Stimulated activated CD4-positive, alpha-beta T cell treated with anti-CD3 and anti-CD28 coated beads, TNF-alpha, amount 100 ng/mL, for 48 hours (primary cell): ENCODE measurements at regions not wholly inside any gene's neighbourhood (a gene's known extent, or its start where the extent isn't known, plus 50 kb on each side); places are given as distances from the start of the nearest gene placed in this dataset.
"Not testable (repeated sequence)": the region's sequence is repeated elsewhere in the genome, so short reads cannot be mapped to it uniquely, and the experiment has no call there.

Experiments used
- DNase-seq, 3 donors: peaks; one replicate each; pipeline ENCODE4 v3.0.0-alpha.2; 2020; ENCODE audit warnings: low read depth in 3 of 3

DNA sequence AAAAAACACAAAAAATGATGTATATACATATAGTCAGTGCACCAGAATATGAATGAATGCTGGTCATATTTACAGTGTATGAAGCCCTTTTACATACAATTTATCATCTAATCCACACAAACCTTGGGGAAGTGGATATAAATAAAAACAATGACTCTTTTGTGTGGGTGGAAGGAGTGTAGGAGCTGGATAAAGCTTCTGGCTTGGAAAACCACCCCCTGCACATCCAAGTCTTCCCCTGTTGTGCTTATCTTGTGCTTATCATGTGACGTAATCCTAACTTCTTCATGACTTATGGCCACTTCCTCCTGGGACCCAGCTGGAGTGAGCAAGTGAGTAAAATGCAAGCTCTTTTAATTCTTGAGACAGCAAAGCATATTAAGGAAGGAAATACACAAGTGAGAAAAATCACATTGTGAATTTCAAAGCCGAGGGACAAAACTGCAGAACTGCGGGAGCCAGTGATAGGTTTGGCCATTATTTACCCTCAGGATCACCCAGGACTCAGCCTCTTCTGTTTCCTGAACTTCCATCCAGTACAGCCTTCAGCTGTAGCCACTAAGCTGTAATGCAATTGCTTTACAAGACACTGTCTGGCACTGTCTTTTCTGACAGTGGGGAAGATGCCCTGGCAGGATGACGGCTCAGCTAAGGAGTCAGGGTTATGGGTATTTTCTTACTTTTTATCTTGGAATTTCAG lies 104.0 kb upstream of the PPM1J start:
- DNase-seq = no peak

DNA sequence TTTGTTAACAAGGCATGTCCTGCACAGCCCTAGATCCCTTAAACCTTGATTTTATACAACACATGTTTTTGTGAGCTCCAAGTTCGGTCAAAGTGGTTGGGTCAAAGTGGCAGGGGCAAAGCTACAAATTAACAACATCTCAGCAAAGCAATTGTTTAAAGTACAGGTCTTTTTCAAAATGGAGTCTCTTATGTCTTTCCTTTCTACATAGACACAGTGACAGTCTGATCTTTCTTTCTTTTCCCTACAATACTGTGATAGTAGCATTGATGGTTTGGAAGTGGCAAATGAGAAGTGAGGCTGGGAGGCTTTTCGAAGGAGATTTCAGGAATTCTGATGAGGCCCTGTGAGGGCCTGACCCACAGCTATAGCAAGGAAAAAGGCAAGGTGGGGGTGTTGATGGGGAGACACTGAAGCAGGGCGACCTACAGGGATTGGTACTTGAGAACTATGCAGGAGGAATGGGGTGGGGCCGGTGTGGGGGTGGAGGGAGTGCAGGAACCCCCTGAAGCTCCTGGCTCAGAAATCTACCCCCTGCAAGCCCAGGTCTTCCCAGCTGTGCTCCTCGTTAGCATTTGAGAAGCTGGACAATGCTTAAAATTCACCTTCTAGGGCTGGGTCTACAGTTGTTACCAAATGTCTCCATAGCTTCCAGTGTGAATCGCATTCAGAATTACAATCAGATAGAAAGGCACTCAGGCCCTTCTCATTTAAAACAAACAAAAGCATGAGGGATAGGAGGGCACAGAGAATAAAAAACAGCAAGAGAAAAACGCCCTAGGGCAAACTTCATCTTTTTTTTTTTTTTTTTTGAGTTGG lies 102.6 kb upstream of the PPM1J start:
- DNase-seq = no peak

DNA sequence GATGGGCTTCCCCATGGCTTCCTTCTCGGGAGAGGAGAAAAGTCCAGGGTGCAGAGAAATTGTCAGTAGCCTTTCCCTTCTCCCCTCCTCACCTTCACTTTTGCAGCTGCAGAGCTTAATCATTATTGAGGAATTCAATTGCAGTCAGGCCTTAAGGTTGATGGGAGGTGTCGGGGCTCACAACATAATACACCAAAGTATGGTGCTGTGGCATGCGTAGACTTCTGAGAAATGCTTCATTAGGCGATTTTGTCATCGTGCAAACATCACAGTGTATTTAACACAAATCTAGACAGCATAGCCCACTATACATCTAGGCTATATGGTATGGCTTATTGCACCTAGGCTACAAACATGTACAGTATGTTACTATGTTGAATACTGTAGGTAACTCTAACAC lies 100.2 kb upstream of the PPM1J start:
- DNase-seq = no peak

DNA sequence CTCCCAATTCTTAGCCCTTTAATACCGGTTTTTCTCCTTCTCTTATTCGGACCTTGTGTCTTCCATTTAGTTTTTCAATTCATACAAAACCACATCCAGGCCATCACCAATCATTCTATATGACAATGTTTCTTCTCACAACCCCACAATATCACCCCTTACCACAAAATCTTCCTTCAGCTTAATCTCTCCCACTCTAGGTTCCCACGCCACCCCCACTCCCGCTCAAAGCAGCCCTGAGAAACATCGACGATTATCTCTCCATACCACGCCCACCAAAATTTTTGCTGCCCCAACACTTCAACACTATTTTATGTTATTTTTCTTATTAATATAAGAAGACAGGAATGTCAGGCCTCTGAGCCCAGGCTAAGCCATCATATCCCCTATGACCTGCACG lies 99.5 kb upstream of the PPM1J start:
- DNase-seq = not testable (repeated sequence)

DNA sequence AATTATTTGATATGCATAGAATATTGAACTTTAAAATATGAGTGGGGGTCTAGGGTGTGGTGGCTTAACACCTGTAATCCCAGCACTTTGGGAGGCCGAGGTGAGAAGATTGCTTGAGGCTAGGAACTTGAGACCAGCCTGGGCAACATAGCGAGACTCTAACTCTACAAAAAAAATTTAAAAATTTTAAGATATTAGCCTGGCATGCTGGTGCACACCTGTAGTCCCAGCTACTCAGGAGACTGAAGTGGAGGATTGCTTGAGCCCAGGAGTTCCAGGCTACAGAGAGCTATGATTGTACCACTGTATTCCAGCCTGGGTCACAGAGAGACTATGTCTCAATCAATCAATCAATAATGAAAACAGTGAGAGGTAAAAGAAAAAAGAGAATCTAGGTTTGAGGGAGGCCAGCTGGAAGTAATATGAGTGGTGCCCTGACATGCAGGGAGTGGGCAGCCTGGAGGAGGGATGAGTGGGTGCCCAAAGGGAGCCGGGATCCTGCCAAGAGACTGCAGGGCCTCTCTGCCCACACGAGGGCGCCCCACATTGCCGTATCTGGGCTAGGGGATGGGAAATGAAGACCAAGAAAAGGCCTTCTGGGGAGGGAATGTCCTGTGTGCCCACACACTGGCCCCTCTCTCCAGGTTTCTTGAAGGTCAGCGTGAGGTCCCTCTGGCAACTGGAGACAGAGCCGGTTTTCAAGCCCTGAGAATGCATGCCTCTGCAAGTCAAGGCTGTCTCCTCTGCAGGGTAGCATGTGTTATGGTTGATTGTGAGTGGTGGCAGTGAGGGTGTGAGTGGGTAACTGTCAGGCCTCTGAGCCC lies 93.9 kb upstream of the PPM1J start:
- peak; percentile 34 to 71 (median 35) for DNase-seq

DNA sequence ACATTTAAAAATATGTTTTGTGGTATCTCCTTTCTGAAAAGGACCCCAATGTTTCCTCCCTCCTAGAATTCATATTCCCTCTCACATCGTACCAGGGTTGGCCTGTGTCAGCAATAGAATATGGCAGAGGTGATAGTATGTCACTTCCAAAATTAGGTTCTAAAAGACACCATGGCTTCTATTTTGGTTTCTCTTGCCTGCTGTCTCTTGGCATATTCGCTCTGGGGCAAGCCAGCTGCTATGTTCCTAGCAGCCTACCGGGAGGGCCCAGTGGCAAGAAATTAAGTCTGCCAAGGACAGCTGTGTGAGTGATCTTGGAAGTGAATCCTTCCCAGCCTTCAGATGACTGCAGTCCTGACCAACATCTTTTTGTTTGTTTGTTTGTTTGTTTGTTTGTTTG lies 92.9 kb upstream of the PPM1J start:
- DNase-seq = no peak

DNA sequence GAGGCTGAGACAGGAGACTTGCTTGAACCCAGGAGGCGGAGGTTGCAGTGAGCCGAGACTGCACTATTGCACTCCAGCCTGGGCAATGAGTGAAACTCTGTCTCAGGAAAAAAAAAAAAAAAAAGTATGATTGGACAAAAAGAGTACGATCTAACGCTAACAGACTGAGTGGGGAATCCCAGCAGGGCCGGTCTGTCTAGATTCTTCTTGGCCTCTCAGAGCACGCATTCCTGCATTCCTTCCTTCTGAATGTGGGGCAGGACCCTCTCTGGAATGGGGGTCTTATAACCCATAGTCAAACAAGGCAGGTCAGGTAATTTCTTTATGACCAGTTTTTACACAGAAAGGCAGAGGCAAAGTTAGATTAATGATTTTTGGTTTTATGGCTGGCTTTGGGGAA lies 92.0 kb upstream of the PPM1J start:
- no peak for DNase-seq

DNA sequence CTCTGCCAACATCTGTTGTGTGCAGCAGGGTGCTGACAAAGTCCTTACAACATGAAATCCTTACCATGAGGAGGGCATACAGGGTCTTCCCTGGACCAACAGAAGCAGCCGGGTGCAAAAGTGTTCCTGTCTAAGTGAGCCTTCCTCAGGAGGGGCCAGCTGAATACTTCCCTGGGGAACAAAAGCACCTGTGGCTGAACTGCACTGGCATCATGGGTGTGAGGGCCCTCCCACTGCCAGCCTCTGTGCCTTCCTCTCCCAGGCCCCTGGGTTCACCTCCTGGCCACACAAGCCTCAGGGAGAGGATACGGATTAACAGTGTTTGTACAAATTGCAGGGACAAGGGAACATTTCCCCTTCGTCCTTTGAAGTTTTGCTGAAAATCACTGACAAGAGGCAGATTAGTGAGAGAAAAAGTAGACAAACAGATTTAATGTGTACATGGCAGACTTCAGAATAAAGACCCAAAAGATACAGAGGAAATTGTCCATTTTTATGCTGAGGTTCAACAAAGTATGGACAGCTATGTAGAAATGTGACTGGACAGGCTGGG lies 91.0 kb upstream of the PPM1J start:
- DNase-seq = no peak

DNA sequence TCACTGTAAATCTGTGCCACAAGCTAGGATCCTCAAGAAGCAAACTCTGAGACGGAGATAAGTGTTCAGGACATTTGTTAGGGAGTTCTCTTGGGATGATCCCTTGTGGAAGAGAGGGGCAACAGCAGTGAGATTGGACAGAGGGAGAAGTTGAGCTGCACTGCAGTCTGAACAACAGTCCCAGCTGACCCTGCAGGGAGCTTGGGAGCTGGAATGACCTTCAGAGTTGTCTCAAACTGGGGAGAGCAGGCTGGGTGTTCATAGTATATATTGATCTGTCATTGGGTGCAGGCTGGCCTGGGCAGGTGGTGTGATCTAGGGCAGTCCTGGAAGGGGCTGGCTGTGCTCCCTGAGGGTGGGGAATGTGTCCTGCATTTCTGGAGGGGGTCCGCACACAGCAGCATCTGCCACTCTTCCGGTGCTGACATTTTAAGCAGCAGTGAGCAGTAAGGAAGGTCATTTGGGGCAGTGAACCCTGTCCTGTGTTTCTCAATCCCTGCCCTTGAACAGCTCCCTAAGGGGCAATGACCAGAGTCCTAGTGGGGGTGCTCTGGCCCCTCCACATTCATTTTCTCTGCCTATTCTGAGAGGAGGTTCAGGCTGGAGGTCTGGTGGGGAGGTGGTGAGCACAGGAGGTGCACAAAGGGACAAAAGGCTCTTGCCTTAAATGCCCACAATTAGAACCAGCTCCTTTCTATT lies 90.2 kb upstream of the PPM1J start:
- no peak for DNase-seq

DNA sequence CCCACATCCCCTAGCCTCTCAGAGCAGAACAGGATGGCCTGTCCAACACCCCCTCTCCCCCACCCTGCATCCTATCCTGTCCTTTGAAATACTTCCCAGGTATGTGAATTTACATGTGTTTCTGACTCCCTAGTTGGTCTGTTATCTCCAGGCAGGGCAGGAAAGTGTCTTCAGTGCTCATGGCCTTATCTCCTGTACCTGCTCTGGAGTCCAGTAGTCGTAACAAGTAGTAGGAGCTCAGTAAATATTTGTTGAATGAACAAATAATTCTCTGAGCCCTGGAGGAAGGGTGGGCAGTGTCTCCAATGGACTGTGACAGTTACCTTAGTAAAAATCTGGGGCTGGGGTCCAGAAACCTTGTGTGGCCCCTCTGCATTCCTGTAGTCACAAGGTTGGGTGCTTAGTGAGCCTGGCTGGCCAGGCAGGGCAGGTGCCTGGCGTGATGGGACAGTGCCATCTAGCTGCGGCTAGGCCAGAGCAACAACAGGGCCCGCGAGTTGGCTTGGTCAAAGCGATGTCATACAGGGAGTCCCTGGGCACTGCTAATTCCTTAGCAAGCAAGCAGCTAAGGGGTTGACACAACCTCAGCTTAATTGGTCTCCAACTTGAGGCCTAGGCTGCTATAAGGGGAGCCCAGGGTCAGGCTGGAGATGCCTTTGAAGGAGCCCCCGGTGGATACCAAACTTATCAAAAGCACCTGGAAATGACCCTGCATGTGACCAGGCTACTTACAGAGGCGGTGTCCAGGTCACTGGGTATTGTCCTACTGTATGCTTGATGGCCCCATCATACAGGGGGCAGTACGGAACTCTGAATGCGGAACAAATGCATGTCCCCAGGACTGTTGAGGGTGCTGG lies 89.0 kb upstream of the PPM1J start:
- DNase-seq = peak; percentile 21 to 41 (median 32)

DNA sequence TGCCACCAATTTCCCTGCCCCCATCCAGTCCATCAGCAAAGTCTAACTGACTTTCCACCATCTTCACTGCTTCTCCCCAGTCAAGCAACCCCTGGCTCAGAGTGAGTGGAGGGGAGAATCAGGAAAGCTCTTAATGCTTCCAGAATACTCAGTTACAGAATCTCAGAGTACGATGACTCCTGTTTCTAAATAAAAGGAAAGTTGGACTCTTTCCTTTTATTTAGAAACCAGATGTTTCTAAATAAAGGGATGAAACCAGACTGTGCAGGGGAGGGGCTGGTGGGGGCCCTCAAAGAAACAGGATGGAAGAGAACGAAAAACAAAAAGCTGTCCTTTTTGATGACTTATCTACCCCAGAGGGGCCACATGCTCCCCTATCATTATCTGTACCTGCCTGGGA lies 85.2 kb upstream of the PPM1J start:
- DNase-seq = no peak

DNA sequence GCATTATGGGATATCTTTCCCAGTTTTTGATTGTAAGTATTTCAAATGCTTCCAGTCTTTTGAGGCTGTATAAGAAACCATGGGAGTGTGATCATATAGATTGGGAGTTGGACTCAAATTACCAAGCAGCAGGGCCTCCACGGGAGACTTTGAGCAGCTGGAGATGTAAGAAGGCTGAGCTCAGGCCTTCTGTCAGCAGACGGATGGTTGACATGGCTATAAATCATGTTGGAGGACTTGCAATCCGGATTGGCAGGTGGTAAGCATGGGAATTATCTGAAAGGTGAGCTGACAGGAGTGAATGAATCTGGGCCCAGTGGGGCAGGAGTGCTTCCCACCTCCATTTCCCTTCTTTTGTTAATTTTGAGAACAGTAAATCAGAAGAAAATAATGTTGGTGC lies 83.2 kb upstream of the PPM1J start:
- DNase-seq = no peak

DNA sequence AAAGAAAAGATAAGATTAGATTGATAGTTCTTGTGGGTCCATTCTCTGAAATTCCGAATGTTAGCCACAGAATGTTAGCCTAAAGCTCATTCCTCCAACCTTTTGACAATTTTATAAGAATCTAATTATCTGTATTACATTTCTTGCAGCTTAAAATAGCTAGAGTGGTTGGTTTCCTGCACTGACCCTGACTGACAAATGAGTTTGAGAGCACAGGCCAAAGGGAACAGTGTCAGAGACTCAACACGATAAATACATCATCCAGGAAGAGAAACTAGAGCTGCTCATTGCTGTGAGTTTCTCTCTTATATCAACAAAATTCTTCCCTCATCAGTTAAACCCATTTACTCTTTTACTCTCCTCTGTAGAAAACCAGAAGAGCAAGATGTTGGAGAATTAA lies 82.1 kb upstream of the PPM1J start:
- no peak for DNase-seq

DNA sequence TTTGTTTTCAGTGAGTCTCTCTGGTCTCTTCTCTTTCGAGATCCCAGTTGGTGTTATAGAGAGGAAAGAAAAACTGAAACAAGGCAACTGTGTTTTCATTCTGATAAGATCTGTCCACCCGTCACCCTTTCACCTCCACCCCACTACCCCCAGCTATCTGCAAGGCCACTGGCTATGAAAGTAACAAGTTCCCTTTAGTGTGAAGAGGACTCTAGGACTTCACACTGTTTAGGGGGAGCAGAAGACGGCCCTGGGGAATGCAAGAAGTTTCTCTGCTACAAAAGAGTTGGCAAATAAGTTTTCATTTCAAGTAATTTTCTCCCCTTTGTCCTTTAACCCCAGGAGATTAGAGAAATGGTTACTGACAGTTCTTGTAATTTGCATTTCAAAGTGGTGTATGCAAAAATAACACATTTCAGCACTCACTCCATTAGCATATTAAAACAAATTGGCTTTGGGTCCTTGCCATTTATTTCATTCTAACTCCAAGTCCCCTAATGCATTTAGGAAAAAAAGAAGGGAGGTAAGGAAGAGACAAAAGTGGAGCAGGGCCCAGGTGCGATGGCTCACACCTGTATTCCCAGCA lies 79.6 kb upstream of the PPM1J start:
- DNase-seq = no peak

DNA sequence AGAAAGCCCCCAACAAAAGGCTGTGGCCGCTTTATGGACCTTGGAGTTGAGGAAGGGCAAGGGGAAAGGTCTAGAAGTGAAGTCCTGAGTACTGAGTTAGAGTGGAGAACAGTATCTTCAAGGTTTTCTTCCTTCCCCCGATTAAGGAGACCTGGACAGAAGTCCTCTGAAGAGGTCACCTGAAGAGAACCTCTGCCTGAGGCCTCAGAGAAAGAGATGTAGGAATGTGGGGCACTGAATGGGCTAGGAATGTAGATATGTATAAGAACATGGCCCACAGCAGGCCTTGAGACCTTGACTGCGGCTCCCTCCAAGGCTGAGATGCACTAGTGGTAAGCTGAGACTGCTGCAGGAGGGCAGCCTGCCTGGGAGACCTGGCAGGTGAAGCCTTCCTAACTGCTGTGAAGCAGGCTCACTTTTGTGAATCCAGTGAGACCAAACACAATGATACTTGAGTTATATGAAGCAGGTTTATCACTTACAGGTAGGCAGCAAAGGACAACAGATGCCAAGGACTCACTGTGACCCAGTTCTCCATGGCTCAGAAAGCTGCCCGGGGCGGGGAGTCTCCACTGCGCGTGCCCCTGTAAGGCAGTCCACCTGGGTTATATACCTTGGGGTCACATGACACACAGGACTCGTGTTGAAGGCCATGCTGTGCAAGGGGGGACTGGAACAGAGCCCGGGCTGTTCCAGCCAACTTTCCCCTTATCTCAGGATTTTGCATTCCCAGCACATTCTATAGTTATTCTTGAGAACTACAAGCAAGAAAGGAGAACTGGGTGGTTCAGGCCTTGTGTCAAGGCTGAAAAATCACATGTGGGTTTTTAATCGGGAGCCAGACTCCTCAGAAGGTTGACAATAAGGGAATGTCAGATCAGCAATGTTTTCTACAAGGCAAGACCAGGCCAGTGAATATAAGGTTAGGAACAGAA lies 78.8 kb upstream of the PPM1J start:
- DNase-seq = no peak

DNA sequence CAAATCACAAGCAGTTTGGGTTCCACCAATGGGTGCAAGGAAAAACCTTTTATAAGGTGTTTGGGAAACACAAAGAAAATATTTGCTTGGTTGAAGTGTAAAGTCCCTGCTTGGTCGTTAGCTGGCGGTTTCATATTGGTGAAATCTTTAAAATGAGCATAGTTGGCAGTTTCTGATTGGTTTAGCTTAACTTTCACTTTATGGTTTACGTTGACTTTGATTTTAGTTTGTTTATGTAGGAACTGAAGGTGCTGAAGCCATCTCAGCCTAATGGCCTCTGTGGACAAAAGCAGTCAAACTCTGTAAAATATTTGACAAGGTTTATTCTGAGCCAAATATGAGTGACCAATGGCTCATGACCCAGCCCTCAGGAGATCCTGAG lies 76.6 kb upstream of the PPM1J start:
- no peak for DNase-seq

DNA sequence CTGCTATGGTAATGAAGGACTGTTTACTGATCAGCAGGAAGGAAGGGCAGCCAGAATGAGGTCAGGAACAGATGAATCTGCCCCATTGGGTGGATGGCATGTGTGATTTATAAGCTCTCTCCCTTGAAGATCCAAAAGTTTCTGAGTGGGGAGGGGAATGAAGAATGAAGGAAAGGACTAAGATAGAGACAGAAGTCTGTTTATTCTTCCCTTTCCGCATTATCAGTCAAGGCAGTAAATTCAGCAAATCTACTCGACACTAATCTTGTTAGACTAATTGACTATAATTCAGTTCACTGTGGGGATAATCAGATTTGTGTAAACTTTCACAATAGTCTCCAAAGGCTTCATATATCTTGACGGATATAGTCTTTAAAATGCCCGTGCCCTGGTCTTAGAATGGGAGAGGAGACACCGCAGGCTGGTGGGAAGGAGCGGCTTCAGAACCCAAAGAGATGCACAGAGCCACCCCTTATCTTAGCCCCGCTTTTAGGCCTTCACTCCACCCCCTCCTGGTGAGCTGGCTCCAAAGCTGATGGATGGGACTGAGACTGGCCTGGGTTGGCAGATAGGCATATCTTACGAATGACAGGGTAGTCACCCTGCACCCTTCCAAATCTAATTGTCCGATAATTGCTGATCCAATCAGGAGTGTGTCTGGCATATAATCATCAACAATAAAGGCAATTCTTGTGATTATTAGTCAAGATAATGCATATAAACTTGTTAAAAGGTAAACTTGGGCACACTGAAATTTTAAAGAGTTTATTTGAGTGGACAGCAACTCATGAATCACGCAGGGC lies 76.0 kb upstream of the PPM1J start:
- DNase-seq = no peak

DNA sequence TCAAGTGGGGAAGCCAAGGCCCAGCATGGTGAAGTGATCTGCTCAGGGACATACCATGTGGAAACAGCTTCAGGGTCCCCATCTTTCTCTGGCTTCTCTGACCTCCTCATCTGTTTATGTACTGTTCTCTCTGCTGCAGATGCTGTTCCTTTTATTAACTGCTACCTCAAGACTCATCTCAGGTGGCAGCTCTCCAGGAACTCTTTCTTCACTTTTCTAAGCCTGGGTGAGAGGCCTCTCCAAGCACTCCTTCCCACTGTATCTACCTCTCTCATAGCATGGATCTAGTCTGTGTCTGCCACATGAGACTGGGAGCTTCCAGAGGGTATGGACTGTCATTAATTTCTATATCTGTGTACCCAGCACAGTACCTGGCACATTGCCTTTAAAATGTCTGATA lies 73.4 kb upstream of the PPM1J start:
- no peak for DNase-seq
